Gastrocnemius medialis (tissue), 4 donors: ENCODE measurements at regions not wholly inside any gene's neighbourhood (a gene's known extent, or its start where the extent isn't known, plus 50 kb on each side); places are given as distances from the start of the nearest gene placed in this dataset.
"Not testable (repeated sequence)": the region's sequence is repeated elsewhere in the genome, so short reads cannot be mapped to it uniquely, and the experiment has no call there.

Source experiments
- ATAC-seq, 2 donors: fragments of 150-250 bp; one replicate each; pipeline ENCODE4 v1.9.1; 2016
- DNase-seq, 2 donors: peaks; one replicate each; pipeline ENCODE4 v3.0.0-alpha.2; 2019
- H3K27ac ChIP-seq, 4 donors: fragments of 200-600 bp; sonication (generic); 1 replicate in 1 of 4; 2 replicates in 3 of 4; pipeline ENCODE4 v1.5.1; 2016 to 2018; ENCODE audit warnings: mild to moderate bottlenecking in 2 of 4, moderate library complexity in 1 of 4
- H3K27me3 ChIP-seq, 3 donors: fragments of 200-600 bp; sonication (generic) in 2 of 3; 1 replicate in 1 of 3; 2 replicates in 2 of 3; pipeline versions ENCODE4 v1.5.1 to v1.6.0; 2016 to 2019; ENCODE audit warnings: mild to moderate bottlenecking in 1 of 3, moderate library complexity in 1 of 3
- H3K36me3 ChIP-seq, 2 donors: fragments of 200-600 bp; sonication (generic) in 1 of 2; one replicate each; pipeline ENCODE4 v1.5.1; 2017 to 2018
- H3K4me1 ChIP-seq, 2 donors: fragments of 200-600 bp; sonication (generic) in 1 of 2; one replicate each; pipeline ENCODE4 v1.5.1; 2016 to 2017; ENCODE audit warnings: mild to moderate bottlenecking in 2 of 2
- H3K4me3 ChIP-seq, 4 donors: fragments of 200-600 bp; sonication (generic) in 3 of 4; 1 replicate in 1 of 4; 2 replicates in 3 of 4; pipeline ENCODE4 v1.5.1; 2016 to 2019; ENCODE audit warnings: mild to moderate bottlenecking in 2 of 4
- H3K9me3 ChIP-seq, 3 donors: fragments of 200-600 bp; sonication (generic) in 2 of 3; 1 replicate in 1 of 3; 2 replicates in 2 of 3; pipeline ENCODE4 v1.5.1; 2016 to 2019
- POLR2A ChIP-seq, 2 donors: fragments of 450-650 bp; IDR thresholded peaks; one replicate each; pipeline ENCODE4 v1.6.1; 2017; ENCODE audit warnings: antibody characterized with exemption in 2 of 2, mild to moderate bottlenecking in 2 of 2, moderate library complexity in 2 of 2
- in situ Hi-C, 4 donors: fragments of 200-750 bp; cut with MboI; loops; one replicate each; pipeline versions ENCODE4 v1.15.0 to v1.8.0; 2017; ENCODE audit warnings: low sequenced_read_pairs in 4 of 4
- intact Hi-C: fragments of 100-400 bp; cut with DNase I; formaldehyde crosslinking; loops from one replicate; pipeline ENCODE4 v1.15.1; 2023; ENCODE audit warnings: low total_unique reads
- TF ChIP-seq, protein P1 (sequence below), 5 experiments: fragments of 450-650 bp in 3 of 5; fragments of 200-600 bp in 2 of 5; sonication (generic) in 2 of 5; IDR thresholded peaks in 4 of 5; conservative IDR thresholded peaks in 1 of 5; 1 replicate in 4 of 5; 2 replicates in 1 of 5; pipeline ENCODE4 v1.5.1; 2016 to 2019; ENCODE audit warnings: antibody characterized with exemption in 5 of 5, mild to moderate bottlenecking in 3 of 5, moderate library complexity in 3 of 5

DNA sequence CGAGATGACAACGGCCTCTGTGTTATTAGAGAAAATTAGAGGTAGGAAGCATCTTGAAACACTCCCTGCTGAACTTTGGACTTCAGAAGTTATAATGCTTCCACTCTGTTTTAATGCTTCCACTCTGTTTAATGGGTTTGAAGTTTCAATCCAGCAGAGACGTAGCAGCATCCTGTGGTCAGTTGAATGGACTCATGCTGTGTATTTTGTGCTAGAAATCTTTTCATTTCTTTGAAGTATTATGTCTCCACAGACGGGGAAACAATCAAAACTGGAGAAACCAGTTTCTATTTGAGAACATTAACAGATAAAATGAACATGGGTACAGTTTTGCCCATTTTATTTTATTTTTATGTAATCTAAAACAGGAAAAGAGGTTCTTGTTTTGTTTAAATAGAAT, 1736.2 kb downstream of the SLITRK5 start:
- no peak for TF ChIP-seq POLR2A (IDR thresholded peaks at IDR 0.05)
- TF ChIP-seq, protein P1, sequence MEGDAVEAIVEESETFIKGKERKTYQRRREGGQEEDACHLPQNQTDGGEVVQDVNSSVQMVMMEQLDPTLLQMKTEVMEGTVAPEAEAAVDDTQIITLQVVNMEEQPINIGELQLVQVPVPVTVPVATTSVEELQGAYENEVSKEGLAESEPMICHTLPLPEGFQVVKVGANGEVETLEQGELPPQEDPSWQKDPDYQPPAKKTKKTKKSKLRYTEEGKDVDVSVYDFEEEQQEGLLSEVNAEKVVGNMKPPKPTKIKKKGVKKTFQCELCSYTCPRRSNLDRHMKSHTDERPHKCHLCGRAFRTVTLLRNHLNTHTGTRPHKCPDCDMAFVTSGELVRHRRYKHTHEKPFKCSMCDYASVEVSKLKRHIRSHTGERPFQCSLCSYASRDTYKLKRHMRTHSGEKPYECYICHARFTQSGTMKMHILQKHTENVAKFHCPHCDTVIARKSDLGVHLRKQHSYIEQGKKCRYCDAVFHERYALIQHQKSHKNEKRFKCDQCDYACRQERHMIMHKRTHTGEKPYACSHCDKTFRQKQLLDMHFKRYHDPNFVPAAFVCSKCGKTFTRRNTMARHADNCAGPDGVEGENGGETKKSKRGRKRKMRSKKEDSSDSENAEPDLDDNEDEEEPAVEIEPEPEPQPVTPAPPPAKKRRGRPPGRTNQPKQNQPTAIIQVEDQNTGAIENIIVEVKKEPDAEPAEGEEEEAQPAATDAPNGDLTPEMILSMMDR (IDR thresholded peaks at IDR 0.05 in 4 of 5, conservative IDR thresholded peaks at IDR 0.05 in 1 of 5): no peak
- Histone ChIP-seq H3K27ac (no peak overlapping the region), H3K4me1 (no peaks in the 10 kb centered on the region), H3K4me3 (no peak overlapping the region), H3K27me3 (no peaks in the 10 kb centered on the region), H3K9me3 (no peaks in the 10 kb centered on the region), H3K36me3 (no peaks in the 10 kb centered on the region)
- ATAC-seq: no peak
- no peak for DNase-seq
- intact Hi-C loops: no loop called here
- in situ Hi-C loops: no loop called here

DNA sequence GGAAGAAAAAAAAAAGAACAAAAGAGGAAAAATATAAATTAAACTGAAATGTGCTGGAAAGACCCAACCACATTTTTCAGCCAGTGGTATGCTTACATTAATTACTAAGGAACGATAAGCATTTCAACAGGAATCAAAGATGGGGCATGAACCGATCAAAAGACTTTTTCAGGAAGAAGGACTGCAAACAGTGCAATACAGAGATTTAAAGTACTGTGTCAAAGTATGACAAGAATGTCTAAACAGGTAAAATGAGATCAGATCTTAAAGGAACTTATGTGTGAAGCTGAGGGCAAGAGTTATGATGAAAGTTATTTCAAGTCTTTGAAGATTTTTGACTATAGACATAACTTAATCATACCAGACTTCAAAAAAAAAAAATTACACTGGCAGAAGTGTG, 1761.8 kb downstream of the SLITRK5 start:
- intact Hi-C loops: no loop called here
- ATAC-seq: no peak

DNA sequence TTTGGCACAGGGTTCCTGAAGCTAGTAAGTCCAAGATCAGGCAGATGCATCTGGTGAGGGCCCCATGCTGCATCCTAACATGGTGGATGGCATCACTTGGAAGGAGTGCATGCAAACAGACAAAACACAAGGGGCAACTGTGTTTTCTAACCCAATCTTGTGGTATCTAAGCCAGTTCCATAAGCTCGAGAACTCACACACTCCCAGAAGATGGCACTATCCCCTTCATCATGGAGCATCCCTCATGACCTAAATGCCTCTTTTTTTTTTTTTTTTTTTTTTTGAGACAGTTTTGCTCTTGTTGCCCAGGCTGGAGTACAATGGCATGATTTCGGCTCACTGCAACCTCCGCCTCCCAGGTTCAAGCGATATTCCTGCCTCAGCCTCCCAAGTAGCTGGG, 1763.5 kb downstream of the SLITRK5 start:
- H3K4me1 ChIP-seq, ATAC-seq, H3K4me3 ChIP-seq, H3K27ac ChIP-seq, H3K36me3 ChIP-seq, intact Hi-C loops, H3K27me3 ChIP-seq, H3K9me3 ChIP-seq, in situ Hi-C loops, DNase-seq: not testable (repeated sequence)

More for the DNA sequence above, 1761.8 kb downstream of the SLITRK5 start:
- Histone ChIP-seq H3K9me3 (no peaks in the 10 kb centered on the region), H3K27me3 (no peaks in the 10 kb centered on the region), H3K4me1 (no peaks in the 10 kb centered on the region), H3K4me3 (no peak overlapping the region), H3K36me3 (no peaks in the 10 kb centered on the region), H3K27ac (no peak overlapping the region)
- in situ Hi-C loops: no loop called here
- no peak for DNase-seq
- no peak for TF ChIP-seq POLR2A (IDR thresholded peaks at IDR 0.05)
- TF ChIP-seq, protein P1 (IDR thresholded peaks at IDR 0.05 in 4 of 5, conservative IDR thresholded peaks at IDR 0.05 in 1 of 5): no peak

DNA sequence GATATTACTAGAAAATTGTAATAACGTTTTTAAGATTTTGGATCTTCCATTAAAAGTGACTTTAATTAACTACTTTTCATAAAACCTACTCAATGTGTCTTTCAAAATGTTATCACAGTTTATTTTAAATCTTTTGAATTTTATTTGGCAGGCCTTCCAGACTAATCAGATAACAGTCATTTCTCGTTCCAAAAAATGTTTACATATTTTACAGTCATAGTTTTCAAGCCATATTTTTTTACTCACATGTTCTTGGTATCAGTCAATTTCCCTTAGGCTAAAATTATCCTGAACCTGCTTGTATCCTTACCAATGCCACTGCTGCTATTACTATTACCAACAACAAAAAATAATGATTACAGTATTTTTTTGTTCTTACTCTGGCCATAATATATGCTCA, 1783.5 kb downstream of the SLITRK5 start:
- intact Hi-C loops (no loop called here), in situ Hi-C loops (no loop called here)
- H3K9me3 ChIP-seq: no peaks in the 10 kb centered on the region
- H3K27me3 ChIP-seq: no peaks in the 10 kb centered on the region
- no peak overlapping the region for H3K27ac ChIP-seq
- no peak overlapping the region for H3K4me3 ChIP-seq
- TF ChIP-seq POLR2A (IDR thresholded peaks at IDR 0.05): no peak
- TF ChIP-seq, protein P1 (IDR thresholded peaks at IDR 0.05 in 4 of 5, conservative IDR thresholded peaks at IDR 0.05 in 1 of 5): no peak
- no peaks in the 10 kb centered on the region for H3K4me1 ChIP-seq
- ATAC-seq (no peak), DNase-seq (no peak)
- H3K36me3 ChIP-seq: no peaks in the 10 kb centered on the region

DNA sequence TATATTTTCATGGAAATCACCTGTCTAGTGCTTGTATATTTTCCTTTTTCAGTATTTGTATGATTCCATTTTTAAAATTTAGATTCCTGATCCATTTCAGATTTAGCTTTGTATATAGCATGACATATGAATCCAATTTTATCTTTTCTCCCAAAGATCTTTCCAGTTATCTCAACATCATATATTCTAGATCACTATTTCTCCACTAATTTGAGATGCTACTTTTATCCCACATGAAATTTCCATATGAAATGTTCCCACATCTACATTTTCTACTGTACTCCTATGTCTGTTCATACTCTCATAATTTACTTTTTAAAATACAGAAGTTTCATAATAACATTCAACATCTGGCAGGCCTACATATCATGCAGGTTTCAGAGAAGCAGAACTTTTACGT, 1784.1 kb downstream of the SLITRK5 start:
- Histone ChIP-seq H3K9me3 (no peaks in the 10 kb centered on the region), H3K4me3 (no peak overlapping the region), H3K27me3 (no peaks in the 10 kb centered on the region), H3K4me1 (no peaks in the 10 kb centered on the region), H3K36me3 (no peaks in the 10 kb centered on the region), H3K27ac (no peak overlapping the region)
- TF ChIP-seq, protein P1 (IDR thresholded peaks at IDR 0.05 in 4 of 5, conservative IDR thresholded peaks at IDR 0.05 in 1 of 5): no peak
- no peak for TF ChIP-seq POLR2A (IDR thresholded peaks at IDR 0.05)
- ATAC-seq (no peak), DNase-seq (no peak)
- in situ Hi-C loops: no loop called here
- intact Hi-C loops: no loop called here
